Neuron (in vitro differentiated cells): ENCODE measurements at regions not wholly inside any gene's neighbourhood (a gene's known extent, or its start where the extent isn't known, plus 50 kb on each side); places are given as distances from the start of the nearest gene placed in this dataset.

ENCODE experiments used
- H2AFZ ChIP-seq: one replicate; pipeline ENCODE4 v1.6.1; 2013; ENCODE audit warnings: low read depth, mild to moderate bottlenecking, inconsistent platforms, low read length, moderate library complexity
- H3K27me3 ChIP-seq: one replicate; pipeline ENCODE4 v1.6.1; 2013; ENCODE audit warnings: low read length; ENCODE audit not compliant: insufficient read depth
- H3K36me3 ChIP-seq: one replicate; pipeline ENCODE4 v1.6.1; 2013; ENCODE audit warnings: low read length; ENCODE audit not compliant: insufficient read depth
- H3K4me1 ChIP-seq: one replicate; pipeline ENCODE4 v1.6.1; 2013; ENCODE audit warnings: low read length; ENCODE audit not compliant: insufficient read depth
- H3K4me3 ChIP-seq: 2 replicates; pipeline ENCODE4 v1.5.1; 2013; ENCODE audit warnings: mild to moderate bottlenecking, low read length, moderate library complexity
- H3K9me3 ChIP-seq: one replicate; pipeline ENCODE4 v1.6.1; 2013; ENCODE audit warnings: low read length

- H3K27me3 ChIP-seq: no peaks in the 10 kb centered on the region
- H3K9me3 ChIP-seq: no peaks in the 10 kb centered on the region
- H3K4me1 ChIP-seq: no peaks in the 10 kb centered on the region
- no peak overlapping the region for H3K4me3 ChIP-seq
- H2AFZ ChIP-seq: no peak overlapping the region
- H3K36me3 ChIP-seq: no peaks in the 10 kb centered on the region
Measured at GRCh38 chr6:97644353-97644752, 361.3 kb upstream of the MMS22L start.

DNA sequence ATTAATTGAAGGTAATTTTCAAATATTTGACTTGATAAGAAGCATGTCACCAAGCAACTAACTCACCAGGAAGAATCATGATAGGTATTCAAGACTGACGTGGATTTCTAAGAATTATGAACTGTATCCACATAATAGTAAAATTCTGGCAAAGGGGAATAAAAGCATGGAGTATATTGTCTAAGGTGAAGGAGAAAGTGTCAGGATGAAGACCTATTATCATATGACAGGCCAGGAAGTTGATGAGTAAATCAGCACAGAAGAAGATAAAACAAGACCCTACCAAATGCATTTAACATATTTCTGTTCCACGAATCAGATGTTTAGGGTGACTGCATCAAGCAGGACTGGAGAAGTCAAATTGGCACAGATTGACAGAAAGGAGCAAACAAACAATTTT, 362.7 kb upstream of the MMS22L start:
- H2AFZ ChIP-seq: no peak overlapping the region
- no peaks in the 10 kb centered on the region for H3K27me3 ChIP-seq
- no peak overlapping the region for H3K4me3 ChIP-seq

DNA sequence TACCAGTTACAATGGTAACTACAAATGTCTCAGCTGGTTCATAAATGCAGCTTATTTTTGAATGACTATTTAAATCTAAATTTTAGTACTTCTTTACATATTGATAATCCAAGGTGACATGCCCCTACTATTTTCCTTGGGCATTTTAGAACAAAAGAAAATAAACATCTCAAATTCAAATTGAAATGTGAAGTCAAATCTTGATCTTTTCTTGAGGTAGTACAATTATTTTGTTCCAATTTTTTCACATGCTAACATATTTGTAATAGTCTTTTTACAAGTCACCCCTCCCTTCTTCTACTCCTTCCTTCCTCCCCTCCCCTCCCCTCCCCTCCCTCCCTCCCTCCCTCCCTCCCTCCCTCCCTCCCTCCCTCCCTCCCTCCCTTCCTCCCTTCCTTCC, 370.1 kb upstream of the MMS22L start:
- Histone ChIP-seq H2AFZ (no peak overlapping the region), H3K4me1 (peaks cover 18% of the 10 kb centered on the region), H3K36me3 (no peaks in the 10 kb centered on the region), H3K27me3 (no peaks in the 10 kb centered on the region), H3K9me3 (no peaks in the 10 kb centered on the region), H3K4me3 (no peak overlapping the region)

More for the DNA sequence above, 362.7 kb upstream of the MMS22L start:
- no peaks in the 10 kb centered on the region for H3K9me3 ChIP-seq
- no peaks in the 10 kb centered on the region for H3K4me1 ChIP-seq
- H3K36me3 ChIP-seq: no peaks in the 10 kb centered on the region

GRCh38 chr6:97653517-97653916, 370.5 kb upstream of the MMS22L start:
- peaks cover 18% of the 10 kb centered on the region for H3K4me1 ChIP-seq
- H3K27me3 ChIP-seq: no peaks in the 10 kb centered on the region
- no peaks in the 10 kb centered on the region for H3K9me3 ChIP-seq
- no peak overlapping the region for H2AFZ ChIP-seq
- no peak overlapping the region for H3K4me3 ChIP-seq
- no peaks in the 10 kb centered on the region for H3K36me3 ChIP-seq

GRCh38 chr6:97654674-97655073, 371.7 kb upstream of the MMS22L start:
- H3K27me3 ChIP-seq: no peaks in the 10 kb centered on the region
- H2AFZ ChIP-seq: no peak overlapping the region
- no peaks in the 10 kb centered on the region for H3K9me3 ChIP-seq
- peaks cover 18% of the 10 kb centered on the region for H3K4me1 ChIP-seq
- no peak overlapping the region for H3K4me3 ChIP-seq
- H3K36me3 ChIP-seq: no peaks in the 10 kb centered on the region

- Histone ChIP-seq H3K4me3 (no peak overlapping the region), H3K27me3 (no peaks in the 10 kb centered on the region), H3K9me3 (no peaks in the 10 kb centered on the region), H3K4me1 (peaks cover 18% of the 10 kb centered on the region), H2AFZ (peak overlapping the region; percentile 12), H3K36me3 (no peaks in the 10 kb centered on the region)
Measured at GRCh38 chr6:97656236-97656635, 373.2 kb upstream of the MMS22L start.

GRCh38 chr6:97656706-97657350, 373.8 kb upstream of the MMS22L start:
- Histone ChIP-seq H3K27me3 (no peaks in the 10 kb centered on the region), H2AFZ (peak overlapping the region; percentile 12), H3K4me3 (no peak overlapping the region), H3K36me3 (no peaks in the 10 kb centered on the region), H3K4me1 (peaks cover 18% of the 10 kb centered on the region), H3K9me3 (no peaks in the 10 kb centered on the region)

DNA sequence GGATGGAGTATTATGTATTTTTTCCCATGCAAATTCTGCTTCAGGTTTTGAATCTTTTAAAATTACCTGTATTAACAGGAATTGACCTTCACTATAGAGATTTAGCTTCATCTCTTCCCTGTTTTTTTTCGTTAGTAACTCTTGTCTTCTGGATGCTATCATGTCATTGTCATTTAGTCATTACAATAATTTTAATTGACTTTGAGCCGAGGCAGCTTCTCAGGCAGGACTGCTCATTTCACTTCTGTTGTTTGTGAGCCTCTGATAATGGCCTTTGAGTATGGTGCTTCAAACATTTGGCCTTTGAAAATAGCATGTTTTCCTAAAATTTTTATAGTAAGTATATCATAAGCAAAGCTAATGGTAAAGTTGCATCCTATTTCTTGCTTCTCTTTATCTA, 375.1 kb upstream of the MMS22L start:
- H3K27me3 ChIP-seq: no peaks in the 10 kb centered on the region
- H3K4me3 ChIP-seq: no peak overlapping the region
- H3K9me3 ChIP-seq: no peaks in the 10 kb centered on the region
- no peak overlapping the region for H2AFZ ChIP-seq
- H3K36me3 ChIP-seq: no peaks in the 10 kb centered on the region
- H3K4me1 ChIP-seq: peaks cover 18% of the 10 kb centered on the region

DNA sequence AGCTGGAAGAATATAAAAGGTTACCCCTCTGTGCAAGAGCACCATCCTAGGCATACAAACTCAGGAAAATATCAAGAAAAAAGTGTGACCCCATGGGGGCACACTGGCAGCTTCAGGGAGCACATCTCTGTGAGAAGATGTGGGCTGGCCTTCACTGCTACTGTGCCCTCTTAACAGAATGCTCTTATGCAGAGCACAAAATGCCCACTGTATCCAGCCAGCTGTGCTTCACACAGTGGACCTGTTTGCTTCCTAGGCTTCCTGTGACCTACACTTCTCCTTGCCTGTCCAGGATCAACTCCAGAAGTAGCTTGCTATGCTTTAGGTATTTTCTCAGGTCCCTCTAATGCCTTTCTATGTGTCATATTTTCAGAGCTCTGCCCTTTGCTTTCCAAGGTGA, 380.2 kb upstream of the MMS22L start:
- Histone ChIP-seq H3K36me3 (no peaks in the 10 kb centered on the region), H3K27me3 (no peaks in the 10 kb centered on the region), H2AFZ (no peak overlapping the region), H3K4me3 (no peak overlapping the region), H3K4me1 (peaks cover 3% of the 10 kb centered on the region), H3K9me3 (no peaks in the 10 kb centered on the region)

GRCh38 chr6:97665446-97665845, 382.4 kb upstream of the MMS22L start:
- Histone ChIP-seq H3K4me1 (peaks cover 14% of the 10 kb centered on the region), H3K36me3 (no peaks in the 10 kb centered on the region), H3K27me3 (no peaks in the 10 kb centered on the region), H2AFZ (no peak overlapping the region), H3K4me3 (no peak overlapping the region), H3K9me3 (no peaks in the 10 kb centered on the region)

GRCh38 chr6:97666889-97667288, 383.9 kb upstream of the MMS22L start:
- H3K4me1 ChIP-seq: peaks cover 24% of the 10 kb centered on the region
- H3K27me3 ChIP-seq: no peaks in the 10 kb centered on the region
- no peaks in the 10 kb centered on the region for H3K36me3 ChIP-seq
- no peak overlapping the region for H3K4me3 ChIP-seq
- H3K9me3 ChIP-seq: no peaks in the 10 kb centered on the region
- H2AFZ ChIP-seq: no peak overlapping the region

GRCh38 chr6:97668716-97669115, 385.7 kb upstream of the MMS22L start:
- peak overlapping the region; percentile 14 for H2AFZ ChIP-seq
- H3K27me3 ChIP-seq: no peaks in the 10 kb centered on the region
- no peaks in the 10 kb centered on the region for H3K36me3 ChIP-seq
- no peaks in the 10 kb centered on the region for H3K9me3 ChIP-seq
- H3K4me3 ChIP-seq: peak overlapping the region; percentile 53
- peaks cover 24% of the 10 kb centered on the region for H3K4me1 ChIP-seq

- H3K4me1 ChIP-seq: peaks cover 24% of the 10 kb centered on the region
- H3K9me3 ChIP-seq: no peaks in the 10 kb centered on the region
- H2AFZ ChIP-seq: peak overlapping the region; percentile 68
- peak overlapping the region; percentile 53 for H3K4me3 ChIP-seq
- no peaks in the 10 kb centered on the region for H3K27me3 ChIP-seq
- no peaks in the 10 kb centered on the region for H3K36me3 ChIP-seq
Measured at GRCh38 chr6:97669191-97670031, 386.4 kb upstream of the MMS22L start.
